HUES64 (cell line): ENCODE measurements at regions not wholly inside any gene's neighbourhood (a gene's known extent, or its start where the extent isn't known, plus 50 kb on each side); places are given as distances from the start of the nearest gene placed in this dataset.

Experiments
- H3K27ac ChIP-seq: 2 replicates; pipeline ENCODE4 v1.7.0; 2013; ENCODE audit warnings: low read depth, low read length, inconsistent platforms
- H3K27me3 ChIP-seq: 2 replicates; pipeline ENCODE4 v1.6.1; 2013; ENCODE audit warnings: mild to moderate bottlenecking, low read length; ENCODE audit not compliant: insufficient read depth
- H3K36me3 ChIP-seq: 2 replicates; pipeline ENCODE4 v1.6.1; 2013; ENCODE audit warnings: mild to moderate bottlenecking, low read length; ENCODE audit not compliant: insufficient read depth
- H3K4me1 ChIP-seq: 2 replicates; pipeline ENCODE4 v1.6.1; 2013; ENCODE audit warnings: mild to moderate bottlenecking, low read length, moderate library complexity; ENCODE audit not compliant: insufficient read depth
- H3K4me3 ChIP-seq: 2 replicates; pipeline ENCODE4 v1.5.1; 2013; ENCODE audit warnings: mild to moderate bottlenecking, low read length, moderate library complexity
- H3K9ac ChIP-seq: 2 replicates; pipeline ENCODE4 v1.6.1; 2013; ENCODE audit warnings: mild to moderate bottlenecking, low read depth, low read length
- H3K9me3 ChIP-seq: 2 replicates; pipeline ENCODE4 v1.6.1; 2013; ENCODE audit warnings: low read depth, low read length; ENCODE audit not compliant: insufficient read depth
- WGBS: fragments of 150-250, 120-280 bp; methylation state at CpG from one replicate; pipeline ENCODE4 v1.1.7; 2013; ENCODE audit warnings: missing lambda C conversion rate; 5-methylcytosine and 5-hydroxymethylcytosine counted together

DNA sequence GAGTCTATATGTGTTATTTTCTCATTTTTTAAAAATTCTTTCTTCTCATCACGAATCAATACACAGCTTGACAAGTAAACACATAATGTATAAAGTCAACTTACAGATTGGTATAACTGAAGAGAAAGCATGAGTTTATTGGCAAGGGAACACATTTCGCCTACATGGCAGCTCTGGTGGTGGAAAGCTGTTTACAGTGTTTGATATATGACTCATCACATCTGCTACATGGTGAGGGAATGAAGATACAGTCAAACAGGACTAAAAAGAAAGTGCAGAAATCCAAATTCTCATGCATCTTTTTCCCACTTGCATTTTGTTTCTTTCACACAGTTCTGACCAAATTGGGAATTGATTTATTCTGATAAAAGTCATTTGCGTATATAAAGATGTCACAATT lies 122.2 kb upstream of the ADGRL4 start:
- Histone ChIP-seq H3K27ac (no peak overlapping the region), H3K4me3 (no peak overlapping the region), H3K9me3 (no peaks in the 10 kb centered on the region), H3K4me1 (no peaks in the 10 kb centered on the region), H3K27me3 (no peaks in the 10 kb centered on the region), H3K9ac (no peak overlapping the region), H3K36me3 (no peaks in the 10 kb centered on the region)
- WGBS, result 71% methylated on average over 1 of the region's 3 CpGs

DNA sequence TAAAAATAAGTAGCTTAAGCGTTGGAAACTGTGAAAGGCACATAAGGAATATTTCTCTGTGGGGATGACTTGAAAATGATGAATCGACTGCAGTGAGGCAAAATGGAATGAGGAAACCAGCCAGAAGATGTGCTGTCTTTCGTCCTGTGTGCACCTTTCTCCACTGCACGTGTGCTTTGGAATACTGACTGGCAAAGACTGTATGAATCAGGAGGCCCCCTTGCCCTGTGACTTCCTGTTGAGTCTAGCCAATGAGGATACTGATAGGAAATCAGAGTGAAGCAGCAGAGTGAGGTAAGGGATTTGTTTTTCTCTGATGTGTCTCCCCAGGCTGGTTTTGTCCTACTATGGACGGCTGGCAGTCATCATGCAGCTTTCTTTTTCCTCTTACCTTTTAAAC lies 118.2 kb upstream of the ADGRL4 start:
- H3K27ac ChIP-seq, result no peak overlapping the region
- H3K36me3 ChIP-seq, result no peaks in the 10 kb centered on the region
- 93% methylated on average over 5 of the region's 5 CpGs for WGBS
- H3K9ac ChIP-seq, result no peak overlapping the region
- no peaks in the 10 kb centered on the region for H3K27me3 ChIP-seq
- H3K4me1 ChIP-seq, result no peaks in the 10 kb centered on the region
- H3K4me3 ChIP-seq, result no peak overlapping the region
- H3K9me3 ChIP-seq, result no peaks in the 10 kb centered on the region

- no peaks in the 10 kb centered on the region for H3K27me3 ChIP-seq
- H3K9me3 ChIP-seq, result no peaks in the 10 kb centered on the region
- H3K36me3 ChIP-seq, result no peaks in the 10 kb centered on the region
- H3K9ac ChIP-seq, result no peak overlapping the region
- 100% methylated on average over 1 of the region's 1 CpG for WGBS
- H3K4me3 ChIP-seq, result no peak overlapping the region
- H3K4me1 ChIP-seq, result no peaks in the 10 kb centered on the region
- H3K27ac ChIP-seq, result no peak overlapping the region
Measured at GRCh38 chr1:79122521-79122920, 116.0 kb upstream of the ADGRL4 start.

DNA sequence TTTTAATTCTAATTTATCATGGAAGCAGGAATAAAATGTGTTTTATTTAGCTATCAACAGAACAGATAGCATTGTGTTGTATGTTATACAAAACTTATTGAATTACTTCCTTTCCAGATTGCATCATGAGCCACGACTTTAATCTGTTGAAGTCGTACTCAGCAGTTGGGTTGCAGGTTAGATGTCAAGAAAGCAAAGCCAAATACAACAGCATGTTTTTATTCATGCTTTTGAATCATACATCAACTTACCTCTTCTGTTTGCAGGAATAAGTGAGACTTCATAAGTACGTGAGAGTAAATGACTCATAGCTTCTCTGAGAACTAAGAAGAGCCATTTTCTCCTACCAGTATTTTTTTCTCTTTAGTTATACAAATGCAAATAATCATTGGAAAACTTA lies 110.8 kb upstream of the ADGRL4 start:
- Histone ChIP-seq H3K9ac (no peak overlapping the region), H3K4me3 (no peak overlapping the region), H3K9me3 (no peaks in the 10 kb centered on the region), H3K36me3 (no peaks in the 10 kb centered on the region), H3K4me1 (no peaks in the 10 kb centered on the region), H3K27me3 (no peaks in the 10 kb centered on the region), H3K27ac (no peak overlapping the region)
- 96% methylated on average over 3 of the region's 3 CpGs for WGBS

GRCh38 chr1:79113836-79114235 lies 107.3 kb upstream of the ADGRL4 start:
- Histone ChIP-seq H3K4me3 (no peak overlapping the region), H3K27me3 (no peaks in the 10 kb centered on the region), H3K36me3 (no peaks in the 10 kb centered on the region), H3K9me3 (no peaks in the 10 kb centered on the region), H3K27ac (no peak overlapping the region), H3K9ac (no peak overlapping the region), H3K4me1 (no peaks in the 10 kb centered on the region)
- WGBS, result 74% methylated on average over 5 of the region's 5 CpGs

- no peaks in the 10 kb centered on the region for H3K27me3 ChIP-seq
- no peak overlapping the region for H3K4me3 ChIP-seq
- no peak overlapping the region for H3K27ac ChIP-seq
- no peak overlapping the region for H3K9ac ChIP-seq
- H3K9me3 ChIP-seq, result no peaks in the 10 kb centered on the region
- H3K4me1 ChIP-seq, result no peaks in the 10 kb centered on the region
- no peaks in the 10 kb centered on the region for H3K36me3 ChIP-seq
Measured at GRCh38 chr1:79110749-79111148, 104.2 kb upstream of the ADGRL4 start.

DNA sequence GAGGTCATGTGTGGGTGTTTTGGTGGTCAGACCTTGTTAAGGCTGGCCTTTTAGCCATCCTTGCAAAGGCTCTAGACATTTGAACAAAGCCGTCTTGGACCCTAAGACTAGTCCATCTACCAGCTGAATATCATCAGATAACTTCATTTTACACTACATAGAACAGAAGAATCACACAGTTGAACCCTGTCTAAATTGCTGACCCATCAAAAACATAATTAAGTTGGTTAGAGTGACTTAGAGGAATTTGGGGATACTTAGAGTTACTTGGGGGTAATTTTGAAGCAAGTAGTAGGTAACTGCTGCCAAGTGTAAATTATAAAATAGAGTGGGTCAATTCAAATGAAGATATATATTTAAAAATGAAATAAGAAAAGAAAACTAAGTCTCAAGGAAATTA lies 102.9 kb upstream of the ADGRL4 start:
- H3K27me3 ChIP-seq, result no peaks in the 10 kb centered on the region
- no peak overlapping the region for H3K27ac ChIP-seq
- 97% methylated on average over 1 of the region's 1 CpG for WGBS
- no peaks in the 10 kb centered on the region for H3K9me3 ChIP-seq
- H3K4me1 ChIP-seq, result no peaks in the 10 kb centered on the region
- H3K36me3 ChIP-seq, result no peaks in the 10 kb centered on the region
- no peak overlapping the region for H3K9ac ChIP-seq
- H3K4me3 ChIP-seq, result no peak overlapping the region

DNA sequence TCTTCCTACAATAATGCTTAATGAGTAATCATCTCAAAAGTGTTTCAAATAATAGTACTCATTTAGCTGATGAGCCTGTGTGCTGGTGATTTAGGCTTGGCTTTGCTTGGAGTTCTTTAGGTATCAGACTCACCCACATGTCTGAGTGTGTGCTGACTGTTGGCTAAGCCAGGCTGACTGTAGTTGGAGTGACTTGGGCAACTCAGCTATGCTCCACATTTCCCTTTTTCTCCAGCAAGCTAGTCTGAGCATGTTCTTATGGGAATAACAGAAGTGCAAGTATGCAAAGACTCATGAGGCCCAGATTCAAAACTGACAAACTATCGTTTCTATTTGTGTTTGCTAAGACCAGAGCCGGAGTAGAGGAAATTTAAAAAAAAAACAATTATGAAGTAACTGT lies 99.0 kb upstream of the ADGRL4 start:
- Histone ChIP-seq H3K9ac (no peak overlapping the region), H3K27ac (no peak overlapping the region), H3K4me1 (0 out of 2 replicates have a peak, but pooled peaks cover 1% of the 10 kb centered on the region), H3K27me3 (no peaks in the 10 kb centered on the region), H3K9me3 (no peaks in the 10 kb centered on the region), H3K36me3 (no peaks in the 10 kb centered on the region), H3K4me3 (no peak overlapping the region)
- WGBS, result 91% methylated on average over 2 of the region's 2 CpGs

DNA sequence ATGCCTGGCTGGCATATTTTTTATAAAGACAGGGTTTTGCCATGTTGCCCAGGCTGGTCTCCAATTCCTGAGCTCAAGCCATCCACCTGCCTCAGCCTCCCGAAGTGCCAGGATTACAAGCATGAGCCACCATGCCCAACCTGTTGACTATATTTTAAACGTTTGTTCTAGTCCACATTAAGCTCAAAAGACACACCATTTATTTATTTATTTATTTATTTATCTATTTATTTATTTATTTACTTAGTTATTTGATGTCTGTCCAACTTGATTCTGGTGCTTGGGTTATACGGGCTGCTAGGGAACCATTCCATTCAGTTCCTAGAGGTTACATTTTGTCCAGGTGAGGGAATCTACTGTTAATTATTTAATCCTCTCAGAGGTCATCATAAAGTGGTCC lies 98.1 kb upstream of the ADGRL4 start:
- H3K27me3 ChIP-seq, result no peaks in the 10 kb centered on the region
- H3K9ac ChIP-seq, result no peak overlapping the region
- H3K36me3 ChIP-seq, result no peaks in the 10 kb centered on the region
- H3K4me3 ChIP-seq, result no peak overlapping the region
- no peak overlapping the region for H3K27ac ChIP-seq
- H3K9me3 ChIP-seq, result no peaks in the 10 kb centered on the region
- 0 out of 2 replicates have a peak, but pooled peaks cover 3% of the 10 kb centered on the region for H3K4me1 ChIP-seq
- WGBS, result 93% methylated on average over 2 of the region's 3 CpGs

- WGBS, result 88% methylated on average over 7 of the region's 7 CpGs
- 0 out of 2 replicates have a peak, but pooled peaks cover 3% of the 10 kb centered on the region for H3K4me1 ChIP-seq
- no peak overlapping the region for H3K4me3 ChIP-seq
- no peak overlapping the region for H3K9ac ChIP-seq
- H3K36me3 ChIP-seq, result no peaks in the 10 kb centered on the region
- no peaks in the 10 kb centered on the region for H3K27me3 ChIP-seq
- H3K27ac ChIP-seq, result no peak overlapping the region
- H3K9me3 ChIP-seq, result no peaks in the 10 kb centered on the region
Measured at GRCh38 chr1:79100385-79100784, 93.9 kb upstream of the ADGRL4 start.

- Histone ChIP-seq H3K36me3 (no peaks in the 10 kb centered on the region), H3K27me3 (no peaks in the 10 kb centered on the region), H3K27ac (no peak overlapping the region), H3K4me3 (no peak overlapping the region), H3K9ac (no peak overlapping the region), H3K4me1 (no peaks in the 10 kb centered on the region), H3K9me3 (no peaks in the 10 kb centered on the region)
Measured at GRCh38 chr1:79090985-79091384, 84.5 kb upstream of the ADGRL4 start.

DNA sequence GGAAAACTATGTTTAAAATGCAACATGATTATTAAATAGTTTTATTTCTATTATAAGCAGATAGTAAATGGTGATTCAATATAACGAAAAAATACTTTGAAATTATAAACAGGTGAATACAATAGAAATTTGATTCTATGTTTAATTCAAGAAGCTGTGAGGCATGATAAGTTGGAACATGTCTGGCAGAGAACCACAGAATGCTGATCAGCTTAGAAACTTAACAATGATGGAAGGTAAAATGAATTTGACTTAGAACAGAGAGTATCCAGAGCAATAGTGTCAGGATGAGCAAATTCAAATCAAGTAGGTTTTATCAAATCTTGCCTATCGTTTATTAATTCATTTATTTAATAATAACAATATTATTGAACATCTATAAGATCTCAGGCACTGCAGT lies 83.4 kb upstream of the ADGRL4 start:
- Histone ChIP-seq H3K4me3 (no peak overlapping the region), H3K27me3 (no peaks in the 10 kb centered on the region), H3K4me1 (no peaks in the 10 kb centered on the region), H3K27ac (no peak overlapping the region), H3K9ac (no peak overlapping the region), H3K9me3 (no peaks in the 10 kb centered on the region), H3K36me3 (no peaks in the 10 kb centered on the region)
- no CpG with 5 or more reads among the region's 2 CpGs for WGBS
